ENCODE measurements at regions not wholly inside any gene's neighbourhood (a gene's known extent, or its start where the extent isn't known, plus 50 kb on each side); places are given as distances from the start of the nearest gene placed in this dataset.

- no peak for TF ChIP-seq TEAD4 (IDR thresholded peaks at IDR 0.05; ENCODE audit: low read length)
- TF ChIP-seq TEAD4 (CRISPR knock-in tag; IDR thresholded peaks at IDR 0.05; ENCODE audit: borderline replicate concordance): no peak
- TF ChIP-seq ZSCAN29 (IDR thresholded peaks at IDR 0.05): no peak
- TF ChIP-seq ELK3 (CRISPR knock-in tag; IDR thresholded peaks at IDR 0.05): no peak
- TF ChIP-seq PPARD (CRISPR knock-in tag; IDR thresholded peaks at IDR 0.05): no peak
- TF ChIP-seq ELF4 (CRISPR knock-in tag; IDR thresholded peaks at IDR 0.05): no peak
- TF ChIP-seq ZNF695 (CRISPR knock-in tag; IDR thresholded peaks at IDR 0.05): no peak
- TF ChIP-seq NFATC3 (IDR thresholded peaks at IDR 0.05): no peak
- TF ChIP-seq ZNF707 (CRISPR knock-in tag; conservative IDR thresholded peaks at IDR 0.05): no peak
- TF ChIP-seq CUX1 (CRISPR knock-in tag; IDR thresholded peaks at IDR 0.05): no peak
- no peak for TF ChIP-seq PRDM10 (IDR thresholded peaks at IDR 0.05; ENCODE audit: partially characterized antibody)
These were observed 335.1 kb upstream of the RGMA start (continued) for GRCh38 chr15:93424131-93424530.

Measured in K562 (cell line).